ENCODE measurements at regions not wholly inside any gene's neighbourhood (a gene's known extent, or its start where the extent isn't known, plus 50 kb on each side); places are given as distances from the start of the nearest gene placed in this dataset.
"Not testable (repeated sequence)": the region's sequence is repeated elsewhere in the genome, so short reads cannot be mapped to it uniquely, and the experiment has no call there.

DNA sequence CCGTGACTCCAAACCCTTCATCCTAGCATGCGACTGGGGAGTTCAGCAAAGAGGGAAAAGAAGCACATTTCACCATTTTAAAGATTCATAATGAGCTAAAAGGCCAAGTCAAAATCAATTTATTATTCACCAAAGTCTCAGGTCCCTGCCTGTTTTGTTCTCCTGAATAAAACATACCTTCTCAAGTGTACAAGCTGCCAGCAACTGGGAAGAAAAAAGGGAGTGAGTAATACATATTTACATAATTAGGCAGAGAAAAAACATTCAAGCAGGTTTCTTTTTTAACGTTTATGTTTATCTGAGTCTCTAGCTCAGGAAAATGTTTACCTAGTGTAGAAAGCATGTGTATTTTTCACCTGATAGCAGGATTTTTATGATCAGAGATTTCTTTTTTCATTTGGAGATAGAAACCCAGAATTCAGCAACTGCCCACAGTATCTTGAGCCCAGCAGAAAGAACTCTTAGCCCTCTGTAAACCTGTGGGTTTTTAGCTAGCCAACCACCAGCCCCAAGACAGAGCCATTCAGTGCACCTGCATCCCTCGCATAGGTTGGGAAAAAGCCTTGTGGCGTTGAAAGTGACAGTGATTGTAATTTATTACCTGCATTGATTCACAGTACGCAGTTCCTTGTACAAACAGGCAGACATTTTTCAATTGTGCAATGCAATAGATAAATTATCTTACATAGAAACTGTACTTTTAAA lies 117.9 kb upstream of the GRIA1 start:
- TF ChIP-seq POLR2A (IDR thresholded peaks at IDR 0.05; ENCODE audit: low read depth, low read length) (no peak), TAF1 (IDR thresholded peaks at IDR 0.05; ENCODE audit: borderline replicate concordance, low read depth, low read length) (no peak), POLR2AphosphoS5 (IDR thresholded peaks at IDR 0.05; ENCODE audit: low read depth, low read length) (no peak)
- DNase-seq (ENCODE audit: insufficient read length) (no peak), FAIRE-seq (no peak)

DNA sequence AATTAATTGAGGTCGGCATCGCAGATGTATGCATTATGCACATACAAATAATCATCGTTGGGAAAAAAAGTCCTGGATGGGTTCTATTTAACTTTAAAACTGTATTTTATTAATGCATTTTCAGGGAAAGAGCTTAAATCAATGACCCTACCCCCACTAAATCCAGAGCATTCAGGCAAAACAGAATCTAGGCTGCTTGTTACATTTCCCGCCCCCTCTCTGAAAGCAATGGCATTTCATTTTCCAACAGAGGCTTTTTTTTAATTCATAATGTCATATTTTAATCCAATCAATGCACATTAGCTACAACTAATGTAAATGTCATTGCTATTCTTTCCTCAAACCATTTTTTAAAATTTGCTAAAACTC lies 117.4 kb upstream of the GRIA1 start:
- no peak for DNase-seq (ENCODE audit: insufficient read length)
- TF ChIP-seq TAF1 (IDR thresholded peaks at IDR 0.05; ENCODE audit: borderline replicate concordance, low read depth, low read length) (no peak), POLR2A (IDR thresholded peaks at IDR 0.05; ENCODE audit: low read depth, low read length) (no peak), POLR2AphosphoS5 (IDR thresholded peaks at IDR 0.05; ENCODE audit: low read depth, low read length) (no peak)
- no peak for FAIRE-seq

DNA sequence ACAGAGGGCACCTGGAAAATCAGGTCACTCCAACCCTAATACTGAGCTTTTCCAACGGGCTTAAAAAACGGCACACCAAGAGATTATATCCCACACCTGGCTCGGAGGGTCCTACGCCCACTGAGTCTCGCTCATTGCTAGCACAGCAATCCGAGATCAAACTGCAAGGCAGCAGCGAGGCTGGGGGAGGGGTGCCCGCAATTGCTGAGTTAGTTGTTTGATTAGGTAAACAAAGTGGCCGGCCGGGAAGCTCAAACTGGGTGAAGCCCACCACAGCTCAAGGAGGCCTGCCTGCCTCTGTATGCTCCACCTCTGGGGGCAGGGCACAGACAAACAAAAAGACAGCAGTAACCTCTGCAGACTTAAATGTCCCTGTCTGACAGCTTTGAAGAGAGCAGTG lies 108.8 kb upstream of the GRIA1 start:
- DNase-seq (ENCODE audit: insufficient read length); FAIRE-seq: not testable (repeated sequence)

DNA sequence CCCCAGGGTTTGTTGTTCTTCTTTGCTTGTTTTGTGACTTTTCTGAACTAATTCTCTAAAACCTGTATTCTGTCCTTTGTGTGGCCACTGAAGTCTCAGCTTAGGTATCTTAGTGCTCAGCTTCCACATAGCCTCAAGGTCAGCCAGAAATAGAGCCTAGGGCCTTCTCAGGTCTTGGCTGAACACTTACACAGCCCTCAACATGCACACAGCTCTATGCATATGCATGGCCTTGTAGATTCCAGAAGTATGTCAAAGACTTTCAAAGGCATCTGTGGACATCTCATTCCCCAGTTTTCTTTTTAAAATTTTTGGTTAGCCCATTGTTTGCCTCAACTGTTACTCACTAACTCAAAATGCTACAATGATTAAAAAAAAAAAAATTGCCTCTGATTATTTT lies 99.9 kb upstream of the GRIA1 start:
- DNase-seq (ENCODE audit: insufficient read length) (no peak), FAIRE-seq (no peak)
- TF ChIP-seq POLR2A (IDR thresholded peaks at IDR 0.05; ENCODE audit: low read depth, low read length) (no peak), POLR2AphosphoS5 (IDR thresholded peaks at IDR 0.05; ENCODE audit: low read depth, low read length) (no peak), TAF1 (IDR thresholded peaks at IDR 0.05; ENCODE audit: borderline replicate concordance, low read depth, low read length) (no peak)

DNA sequence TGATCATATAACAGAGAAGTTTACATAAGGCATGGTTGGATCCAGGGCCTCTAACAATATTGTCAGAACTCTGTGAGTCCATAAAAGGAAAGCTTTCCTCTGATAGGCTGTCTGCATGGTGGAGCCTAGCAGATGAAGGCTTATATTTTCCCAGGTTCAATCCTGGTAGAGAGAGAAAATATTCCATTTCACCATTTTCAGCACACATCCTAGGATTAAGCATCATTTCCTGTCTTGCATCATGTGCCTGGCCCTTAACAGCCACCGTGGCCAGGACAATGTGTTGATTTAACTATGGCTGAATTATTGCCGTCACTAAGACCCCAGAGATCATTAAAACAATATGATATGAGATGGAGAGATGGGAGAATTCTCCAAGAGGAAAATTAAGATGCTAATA lies 90.9 kb upstream of the GRIA1 start:
- DNase-seq (ENCODE audit: insufficient read length) (no peak), FAIRE-seq (no peak)

DNA sequence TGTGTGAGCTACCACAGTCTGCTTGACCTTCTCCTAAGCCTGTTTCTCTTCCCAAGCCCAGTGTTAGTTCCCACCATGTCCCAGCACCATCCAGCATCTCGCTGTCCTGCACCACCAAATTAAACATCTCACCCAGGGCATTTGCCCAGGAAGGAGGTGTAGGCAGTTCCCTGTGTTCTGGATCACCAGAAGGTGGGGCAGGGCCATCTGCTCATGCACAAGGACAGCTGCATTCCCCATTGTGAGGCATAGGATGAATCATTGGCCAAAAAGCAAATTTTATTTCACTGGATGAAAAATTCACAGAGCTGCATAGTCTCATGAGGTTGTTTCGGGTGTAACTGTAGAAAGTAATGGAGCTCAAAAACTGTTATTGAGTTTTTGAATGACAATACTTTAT lies 89.5 kb upstream of the GRIA1 start:
- TF ChIP-seq TAF1 (IDR thresholded peaks at IDR 0.05; ENCODE audit: borderline replicate concordance, low read depth, low read length) (no peak), POLR2A (IDR thresholded peaks at IDR 0.05; ENCODE audit: low read depth, low read length) (no peak), POLR2AphosphoS5 (IDR thresholded peaks at IDR 0.05; ENCODE audit: low read depth, low read length) (no peak)
- DNase-seq (ENCODE audit: insufficient read length) (no peak), FAIRE-seq (no peak)

More for the DNA sequence above, 90.9 kb upstream of the GRIA1 start:
- TF ChIP-seq TAF1 (IDR thresholded peaks at IDR 0.05; ENCODE audit: borderline replicate concordance, low read depth, low read length) (no peak), POLR2A (IDR thresholded peaks at IDR 0.05; ENCODE audit: low read depth, low read length) (no peak), POLR2AphosphoS5 (IDR thresholded peaks at IDR 0.05; ENCODE audit: low read depth, low read length) (no peak)

DNA sequence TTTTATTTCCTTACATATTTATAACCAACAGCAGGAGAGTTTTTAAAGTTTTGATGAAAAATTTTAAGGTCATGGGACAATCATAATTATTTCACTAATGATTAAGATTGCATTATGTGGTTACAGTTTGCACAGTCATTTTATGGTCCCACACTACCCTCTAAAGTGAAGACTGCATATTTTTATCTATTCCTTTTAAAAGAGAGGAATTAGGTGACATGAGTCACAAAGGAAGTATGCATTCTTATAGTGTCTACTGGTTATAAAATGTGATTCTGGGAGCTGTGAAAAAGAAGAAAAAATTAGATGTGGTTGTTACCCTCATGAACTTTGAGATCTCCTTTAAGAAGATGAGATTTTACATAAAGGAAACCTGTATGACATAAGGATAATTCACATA lies 87.9 kb upstream of the GRIA1 start:
- TF ChIP-seq POLR2AphosphoS5 (IDR thresholded peaks at IDR 0.05; ENCODE audit: low read depth, low read length) (no peak), TAF1 (IDR thresholded peaks at IDR 0.05; ENCODE audit: borderline replicate concordance, low read depth, low read length) (no peak), POLR2A (IDR thresholded peaks at IDR 0.05; ENCODE audit: low read depth, low read length) (no peak)
- DNase-seq (ENCODE audit: insufficient read length) (no peak), FAIRE-seq (no peak)

DNA sequence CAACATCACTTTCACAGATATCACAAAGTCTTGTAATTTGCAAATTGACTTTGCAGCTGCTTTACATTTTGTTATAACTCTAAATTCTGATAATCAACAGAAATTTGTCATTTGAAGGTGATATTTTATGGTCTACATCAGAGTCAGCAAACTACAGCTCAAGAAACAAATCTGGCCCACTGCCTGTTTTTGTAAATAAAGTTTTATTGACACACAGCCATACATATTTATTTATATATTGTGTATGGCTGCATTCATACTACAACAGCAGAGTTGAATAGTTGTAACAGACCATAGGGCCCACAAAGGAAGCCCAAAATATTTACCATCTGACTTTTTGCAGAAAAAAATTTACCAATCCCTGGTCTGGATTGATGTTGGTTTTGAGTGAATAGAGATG lies 87.0 kb upstream of the GRIA1 start:
- TF ChIP-seq POLR2A (IDR thresholded peaks at IDR 0.05; ENCODE audit: low read depth, low read length) (no peak), TAF1 (IDR thresholded peaks at IDR 0.05; ENCODE audit: borderline replicate concordance, low read depth, low read length) (no peak), POLR2AphosphoS5 (IDR thresholded peaks at IDR 0.05; ENCODE audit: low read depth, low read length) (no peak)
- DNase-seq (ENCODE audit: insufficient read length): no peak
- no peak for FAIRE-seq

DNA sequence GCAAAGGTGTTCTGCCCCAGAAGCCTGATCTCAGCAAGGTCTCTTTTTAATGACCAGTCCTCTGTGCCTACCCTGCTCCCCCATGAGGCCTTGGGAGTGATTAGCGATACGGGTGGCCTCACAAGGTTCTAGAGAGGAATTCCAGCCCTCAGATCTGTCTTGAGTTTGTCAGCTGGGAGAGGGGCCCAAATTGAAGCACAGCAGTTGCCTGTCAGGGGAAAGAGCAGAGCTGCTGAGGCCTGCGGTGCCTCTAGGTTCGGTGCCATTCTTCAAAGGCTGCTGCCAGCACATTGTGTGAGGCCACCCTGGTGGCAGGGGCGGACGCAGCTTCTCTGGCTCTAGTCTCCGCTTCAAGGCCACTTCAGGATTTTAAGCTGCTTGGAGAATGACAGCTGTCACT lies 85.7 kb upstream of the GRIA1 start:
- TF ChIP-seq POLR2A (IDR thresholded peaks at IDR 0.05; ENCODE audit: low read depth, low read length) (no peak), POLR2AphosphoS5 (IDR thresholded peaks at IDR 0.05; ENCODE audit: low read depth, low read length) (no peak), TAF1 (IDR thresholded peaks at IDR 0.05; ENCODE audit: borderline replicate concordance, low read depth, low read length) (no peak)
- DNase-seq (ENCODE audit: insufficient read length) (no peak), FAIRE-seq (no peak)

DNA sequence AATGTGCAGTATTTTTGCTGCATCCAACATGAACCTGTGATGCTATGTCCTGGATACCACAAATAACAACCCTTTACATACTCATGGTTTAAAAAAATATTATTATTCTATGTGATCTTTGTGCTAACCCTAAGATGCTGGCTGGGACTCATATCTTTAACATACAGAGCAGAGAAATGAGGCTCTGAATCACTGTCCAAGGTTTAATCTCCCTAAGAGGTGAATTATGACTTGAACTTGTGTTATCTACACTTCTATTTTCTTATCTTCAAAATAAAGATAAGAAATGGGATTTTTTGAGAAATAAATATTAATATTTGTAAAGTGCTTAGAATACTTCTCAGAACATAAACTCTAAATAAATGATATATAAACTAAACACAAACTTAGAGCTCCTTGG lies 68.8 kb upstream of the GRIA1 start:
- FAIRE-seq (no peak), DNase-seq (ENCODE audit: insufficient read length) (no peak)
- no peak for TF ChIP-seq POLR2AphosphoS5 (IDR thresholded peaks at IDR 0.05; ENCODE audit: low read depth, low read length)

DNA sequence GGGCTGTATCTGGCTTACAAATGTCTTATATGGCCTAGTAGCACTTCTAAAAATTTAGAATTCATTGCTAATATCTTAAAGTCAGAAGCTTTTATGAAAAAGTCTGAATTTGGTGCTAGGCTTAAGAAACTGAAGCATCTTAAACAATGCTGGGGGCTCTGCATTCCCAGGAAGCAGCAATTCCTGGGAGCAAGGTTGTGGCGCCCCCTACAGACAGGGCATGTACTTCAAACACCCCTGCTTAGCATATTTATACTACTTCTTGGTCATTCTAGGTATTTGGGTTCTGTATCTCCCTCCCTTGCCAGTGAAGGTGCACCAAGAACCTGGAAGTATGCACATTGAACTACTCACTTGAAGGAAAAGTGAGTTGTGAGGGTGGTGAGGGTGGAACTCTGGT lies 64.6 kb upstream of the GRIA1 start:
- DNase-seq (ENCODE audit: insufficient read length): no peak
- TF ChIP-seq TAF1 (IDR thresholded peaks at IDR 0.05; ENCODE audit: borderline replicate concordance, low read depth, low read length): no peak
- no peak for TF ChIP-seq POLR2AphosphoS5 (IDR thresholded peaks at IDR 0.05; ENCODE audit: low read depth, low read length)
- no peak for TF ChIP-seq POLR2A (IDR thresholded peaks at IDR 0.05; ENCODE audit: low read depth, low read length)
- no peak for FAIRE-seq

DNA sequence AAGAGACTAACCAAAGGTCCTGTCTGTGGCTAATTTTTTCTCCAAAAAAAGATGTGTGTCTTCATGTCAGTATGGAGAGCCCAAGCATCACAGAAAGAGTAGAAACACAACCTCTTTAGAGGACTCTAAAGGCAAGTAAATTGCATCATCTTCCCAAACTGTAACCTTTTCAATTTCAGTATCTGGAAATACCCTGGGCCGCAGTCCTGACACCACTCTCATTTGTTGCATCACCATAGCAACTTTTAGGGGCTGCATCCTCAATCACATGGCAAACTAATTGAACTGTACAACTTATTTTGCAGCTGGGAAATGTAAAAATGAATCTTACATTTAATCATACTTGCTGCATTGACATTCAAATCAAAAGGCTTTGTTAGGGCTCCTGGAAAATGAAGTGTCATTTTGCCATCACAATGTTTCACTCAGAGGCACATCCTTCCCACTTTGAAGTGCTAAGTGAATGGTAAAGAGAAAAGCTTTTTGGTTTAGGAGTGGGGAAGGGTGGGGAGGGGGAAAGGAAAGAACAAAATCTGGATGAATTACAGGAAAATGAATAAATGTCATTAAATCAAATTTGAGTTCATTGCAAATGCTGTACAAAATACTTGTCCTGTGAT lies 60.6 kb upstream of the GRIA1 start:
- DNase-seq (ENCODE audit: insufficient read length) (no peak), FAIRE-seq (no peak)
- TF ChIP-seq POLR2AphosphoS5 (IDR thresholded peaks at IDR 0.05; ENCODE audit: low read depth, low read length): no peak
- no peak for TF ChIP-seq POLR2A (IDR thresholded peaks at IDR 0.05; ENCODE audit: low read depth, low read length)
- TF ChIP-seq TAF1 (IDR thresholded peaks at IDR 0.05; ENCODE audit: borderline replicate concordance, low read depth, low read length): no peak

DNA sequence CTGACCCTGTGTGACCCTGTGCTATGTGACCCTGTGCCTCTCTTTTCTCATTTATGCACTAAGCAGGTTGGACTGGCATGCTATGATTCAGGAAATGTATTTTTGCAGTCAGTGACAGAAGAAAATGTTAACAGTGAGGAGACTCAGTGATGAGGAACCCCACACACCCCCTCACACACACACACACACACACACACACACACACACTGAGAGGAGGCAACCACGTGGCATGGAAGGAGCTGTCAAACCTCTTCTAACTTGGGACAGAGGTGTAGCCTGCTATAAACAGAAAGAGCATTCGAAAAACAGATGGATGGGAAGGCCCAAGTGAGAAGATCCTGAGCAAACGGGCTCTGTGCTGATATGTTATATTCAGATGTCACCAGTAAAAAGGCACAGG lies 57.9 kb upstream of the GRIA1 start:
- FAIRE-seq: no peak
- no peak for DNase-seq (ENCODE audit: insufficient read length)
- TF ChIP-seq POLR2A (IDR thresholded peaks at IDR 0.05; ENCODE audit: low read depth, low read length) (no peak), TAF1 (IDR thresholded peaks at IDR 0.05; ENCODE audit: borderline replicate concordance, low read depth, low read length) (no peak), POLR2AphosphoS5 (IDR thresholded peaks at IDR 0.05; ENCODE audit: low read depth, low read length) (no peak)
